NCI-H82 treated with DMSO at 0.1 percent for 48 hours (cell line): ENCODE measurements at regions not wholly inside any gene's neighbourhood (a gene's known extent, or its start where the extent isn't known, plus 50 kb on each side); places are given as distances from the start of the nearest gene placed in this dataset.

Experiments
- DNase-seq: peaks from one replicate; lab custom pipeline; 2025; ENCODE audit not compliant: unreplicated experiment; lab: John Stamatoyannopoulos, UW

- DNase-seq = no peak
These were observed 390.5 kb upstream of the RBMS3 start for GRCh38 chr3:28890373-28890772.

GRCh38 chr3:28891485-28891884, 389.4 kb upstream of the RBMS3 start:
- DNase-seq = no peak

DNA sequence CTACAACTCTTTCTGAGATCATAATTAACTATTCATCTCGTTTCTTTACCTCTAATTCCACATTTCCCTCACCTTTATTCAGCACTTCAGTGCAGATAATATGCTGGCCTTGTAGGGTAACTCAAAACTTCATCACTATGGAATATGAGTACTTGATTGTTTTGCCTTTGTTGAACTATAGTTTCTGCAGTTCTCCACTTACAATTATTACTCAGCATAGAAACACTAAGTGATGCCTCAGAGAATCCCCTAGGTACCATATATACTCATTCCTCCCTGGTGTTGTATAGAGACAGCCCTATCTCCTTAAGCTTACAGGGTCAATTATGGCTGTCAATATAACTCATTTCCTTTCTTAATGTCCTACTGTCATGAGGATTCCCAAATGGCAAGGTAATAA, 380.6 kb upstream of the RBMS3 start:
- DNase-seq = no peak

- DNase-seq = no peak
These were observed 379.9 kb upstream of the RBMS3 start for GRCh38 chr3:28901018-28901417.

DNA sequence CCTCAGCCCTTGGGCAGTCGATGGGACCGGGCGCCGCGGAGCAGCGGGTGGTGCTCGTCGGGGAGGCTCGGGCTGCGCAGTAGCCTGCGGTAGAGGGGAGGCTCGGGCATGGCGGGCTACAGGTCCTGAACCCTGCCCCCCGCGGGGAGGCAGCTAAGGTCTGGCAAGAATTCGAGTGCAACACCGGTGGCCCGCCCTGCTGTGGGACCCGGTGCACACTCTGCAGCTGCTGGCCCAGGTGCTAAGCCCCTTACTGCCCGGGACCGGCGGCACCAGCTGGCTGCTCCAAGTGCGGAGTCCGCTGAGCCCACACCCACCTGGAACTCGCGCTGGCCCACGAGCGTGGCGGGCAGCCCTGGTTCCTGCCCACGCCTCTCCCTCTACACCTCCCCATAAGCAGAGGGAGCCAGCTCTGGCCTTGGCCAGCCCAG, 377.7 kb upstream of the RBMS3 start:
- DNase-seq = no peak

DNA sequence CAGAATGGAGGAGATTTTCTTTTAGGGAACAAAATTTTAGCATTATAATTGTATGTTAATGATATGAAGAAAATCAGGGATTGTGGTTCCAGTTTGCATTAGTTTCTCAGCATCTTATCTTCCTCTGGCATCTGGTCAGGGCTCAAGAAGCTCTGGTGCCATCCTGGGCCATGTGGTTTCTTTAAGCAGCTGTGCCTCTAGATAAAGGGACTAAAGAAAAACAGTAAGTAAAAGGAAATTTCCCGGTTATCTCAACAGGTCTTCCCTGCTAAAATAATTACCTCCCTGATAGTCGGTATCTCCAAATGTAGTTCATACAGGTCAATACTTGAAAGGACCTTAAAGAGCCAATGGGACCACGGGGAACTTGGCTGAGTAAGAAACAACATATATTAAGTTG, 375.1 kb upstream of the RBMS3 start:
- no peak for DNase-seq

- DNase-seq = no peak
These were observed 374.1 kb upstream of the RBMS3 start for GRCh38 chr3:28906561-28907310.

DNA sequence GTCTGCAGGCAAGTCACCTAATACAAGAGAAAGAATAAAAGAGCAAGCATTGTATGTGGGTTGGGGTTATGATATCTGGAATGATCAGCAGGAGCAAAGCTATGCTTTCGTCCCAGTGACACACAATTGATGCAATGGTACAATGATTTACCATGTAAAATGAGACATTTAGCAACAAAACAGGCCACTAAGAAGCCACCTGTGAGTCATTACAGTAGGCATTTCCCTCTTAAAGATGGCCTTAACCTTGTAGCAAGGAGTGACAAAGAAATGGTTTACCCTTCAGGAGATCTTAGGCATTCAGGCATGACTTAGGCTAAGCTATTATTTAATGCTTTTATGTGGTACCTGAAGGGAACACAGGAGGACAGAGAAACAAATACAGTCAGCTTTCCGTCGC, 373.3 kb upstream of the RBMS3 start:
- DNase-seq = no peak

- DNase-seq = no peak
These were observed 368.6 kb upstream of the RBMS3 start for GRCh38 chr3:28912120-28912885.

GRCh38 chr3:28915741-28916500, 364.9 kb upstream of the RBMS3 start:
- peak; percentile 14 for DNase-seq

- DNase-seq = peak; percentile 42
These were observed 364.0 kb upstream of the RBMS3 start for GRCh38 chr3:28916713-28917499.

DNA sequence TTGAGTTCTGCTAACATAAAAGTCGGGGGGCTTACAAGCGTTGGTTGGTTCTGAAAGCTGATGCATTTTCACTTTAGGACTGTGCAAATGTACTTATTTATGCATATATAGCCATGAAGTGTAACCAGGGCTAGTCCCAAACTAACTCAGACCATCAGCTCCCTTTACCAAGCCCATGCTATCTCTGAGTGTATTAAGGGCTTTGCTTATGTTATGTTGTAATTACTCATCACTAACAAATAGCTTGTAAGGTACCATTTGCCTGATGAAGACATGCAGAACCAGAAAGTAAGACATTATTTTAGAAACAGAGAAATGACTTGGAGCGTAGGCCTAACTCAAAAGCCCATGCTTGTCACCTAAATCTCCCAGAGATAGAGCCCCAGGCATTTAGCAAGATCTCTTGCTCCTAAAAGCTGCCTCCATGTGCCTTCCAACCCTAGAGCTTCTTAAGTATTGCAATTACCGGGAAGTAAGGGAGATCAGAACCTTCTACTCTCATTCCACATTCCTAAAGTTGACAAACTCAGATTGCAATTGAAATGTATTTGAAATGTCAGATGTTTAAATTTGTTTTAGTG, 362.9 kb upstream of the RBMS3 start:
- DNase-seq = no peak

- no peak for DNase-seq
These were observed 358.5 kb upstream of the RBMS3 start for GRCh38 chr3:28922376-28922775.

DNA sequence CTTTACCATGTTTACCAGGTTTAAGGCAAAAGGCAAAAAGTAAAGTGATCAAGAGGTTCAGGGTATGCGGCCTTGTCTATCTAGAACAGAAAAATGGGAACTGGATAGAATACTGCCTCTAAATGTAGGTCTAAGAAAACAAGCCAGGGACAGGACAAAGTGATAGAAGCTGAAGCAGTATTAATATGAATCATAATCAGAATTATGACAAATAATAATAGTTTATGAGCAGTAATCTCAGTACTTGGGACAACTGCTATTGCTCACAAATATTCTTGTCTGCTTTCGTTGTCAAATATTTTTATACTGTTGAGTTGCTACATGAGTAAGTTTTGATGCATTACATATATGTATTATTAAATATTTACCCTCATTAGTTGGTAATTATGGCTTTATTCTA, 356.9 kb upstream of the RBMS3 start:
- no peak for DNase-seq

- no peak for DNase-seq
These were observed 356.0 kb upstream of the RBMS3 start for GRCh38 chr3:28924744-28925360.

GRCh38 chr3:28933337-28933736, 347.5 kb upstream of the RBMS3 start:
- no peak for DNase-seq

DNA sequence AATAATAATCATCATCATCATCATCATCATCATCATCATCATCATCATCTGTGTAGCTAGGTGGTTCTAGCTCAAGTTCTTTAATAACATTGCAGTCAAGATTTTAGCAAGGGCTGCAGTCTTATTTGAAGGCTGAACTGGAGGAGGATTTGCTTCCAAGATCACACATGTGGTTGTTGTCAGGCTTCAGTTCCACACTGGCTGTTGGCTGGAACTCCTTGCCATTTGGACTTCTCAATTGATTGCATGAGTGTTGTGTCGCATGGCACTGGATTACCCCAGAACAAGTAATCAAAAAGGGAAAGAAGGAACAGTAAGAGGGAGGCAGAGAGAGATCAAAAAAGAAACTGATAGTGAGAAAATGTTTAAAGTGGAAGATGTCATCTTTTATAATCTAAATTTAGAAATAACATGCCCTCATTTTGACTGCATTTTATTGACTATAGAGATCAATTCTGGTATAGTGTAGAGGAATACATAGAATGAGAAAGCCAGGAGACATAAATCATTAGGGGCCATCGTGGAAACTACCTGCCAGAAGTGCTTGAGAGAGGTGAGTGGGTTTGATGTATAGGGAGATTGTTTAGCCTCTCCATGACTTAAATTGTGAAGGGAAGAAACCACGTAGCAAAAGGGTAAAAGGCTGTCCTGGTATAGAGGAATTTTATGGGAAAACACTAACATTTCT, 346.6 kb upstream of the RBMS3 start:
- no peak for DNase-seq

- no peak for DNase-seq
These were observed 345.7 kb upstream of the RBMS3 start for GRCh38 chr3:28935146-28935545.

- no peak for DNase-seq
These were observed 344.7 kb upstream of the RBMS3 start for GRCh38 chr3:28936154-28936553.

DNA sequence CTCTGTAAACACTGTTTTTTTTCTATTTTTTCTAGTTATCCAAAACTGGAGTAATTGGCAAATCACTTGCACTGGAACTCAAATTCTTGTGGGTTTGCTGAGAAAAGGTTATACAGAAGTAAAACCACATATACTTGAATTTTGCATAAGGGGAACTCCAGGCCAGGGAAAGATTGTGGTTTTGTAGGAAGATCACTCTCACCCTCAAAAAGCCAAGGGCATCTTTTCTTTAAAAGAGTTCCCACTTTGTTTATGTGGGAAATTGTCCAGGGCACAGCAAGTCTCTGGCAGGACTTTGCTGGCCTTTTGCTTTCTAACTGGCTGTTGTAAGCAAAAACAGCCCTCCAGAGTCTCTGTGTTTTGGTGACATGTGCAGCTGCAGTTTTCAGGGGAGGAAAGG, 340.3 kb upstream of the RBMS3 start:
- no peak for DNase-seq
